ENCODE measurements at regions not wholly inside any gene's neighbourhood (a gene's known extent, or its start where the extent isn't known, plus 50 kb on each side); places are given as distances from the start of the nearest gene placed in this dataset.

GRCh38 chr9:79166005-79166404 lies 405.8 kb upstream of the TLE4 start:
- H3K4me1 ChIP-seq (ENCODE audit: control insufficient read depth, insufficient read depth, low read length): no peaks in the 10 kb centered on the region
- no peaks in the 10 kb centered on the region for H3K36me3 ChIP-seq (ENCODE audit: control insufficient read depth, insufficient read depth, low read length)
- H3K27me3 ChIP-seq (ENCODE audit: control insufficient read depth, insufficient read depth, low read length): no peaks in the 10 kb centered on the region
- no peak for DNase-seq
- no peaks in the 10 kb centered on the region for H3K9me3 ChIP-seq (ENCODE audit: control insufficient read depth, low read depth, low read length)
- no peak overlapping the region for H3K4me3 ChIP-seq (ENCODE audit: low read length)
- no peak overlapping the region for H3K27ac ChIP-seq (ENCODE audit: low read length)
- WGBS (ENCODE audit: insufficient coverage, low lambda C conversion rate): 0% methylated on average over 1 of the region's 3 CpGs

- no peaks in the 10 kb centered on the region for H3K36me3 ChIP-seq (ENCODE audit: control insufficient read depth, insufficient read depth, low read length)
- 100% methylated on average over 1 of the region's 1 CpG for WGBS (ENCODE audit: insufficient coverage, low lambda C conversion rate)
- no peak overlapping the region for H3K4me3 ChIP-seq (ENCODE audit: low read length)
- H3K27ac ChIP-seq (ENCODE audit: low read length): no peak overlapping the region
- no peaks in the 10 kb centered on the region for H3K27me3 ChIP-seq (ENCODE audit: control insufficient read depth, insufficient read depth, low read length)
- DNase-seq: no peak
- no peaks in the 10 kb centered on the region for H3K9me3 ChIP-seq (ENCODE audit: control insufficient read depth, low read depth, low read length)
- H3K4me1 ChIP-seq (ENCODE audit: control insufficient read depth, insufficient read depth, low read length): no peaks in the 10 kb centered on the region
These were observed 401.1 kb upstream of the TLE4 start for GRCh38 chr9:79170643-79171042.

GRCh38 chr9:79173932-79174331 lies 397.8 kb upstream of the TLE4 start:
- no peaks in the 10 kb centered on the region for H3K9me3 ChIP-seq (ENCODE audit: control insufficient read depth, low read depth, low read length)
- H3K27me3 ChIP-seq (ENCODE audit: control insufficient read depth, insufficient read depth, low read length): no peaks in the 10 kb centered on the region
- H3K36me3 ChIP-seq (ENCODE audit: control insufficient read depth, insufficient read depth, low read length): no peaks in the 10 kb centered on the region
- no peak overlapping the region for H3K4me3 ChIP-seq (ENCODE audit: low read length)
- H3K4me1 ChIP-seq (ENCODE audit: control insufficient read depth, insufficient read depth, low read length): no peaks in the 10 kb centered on the region
- no peak overlapping the region for H3K27ac ChIP-seq (ENCODE audit: low read length)
- DNase-seq: no peak
- WGBS (ENCODE audit: insufficient coverage, low lambda C conversion rate): no CpG with 5 or more reads among the region's 3 CpGs

GRCh38 chr9:79176014-79176697 lies 395.6 kb upstream of the TLE4 start:
- DNase-seq: no peak
- Histone ChIP-seq H3K27ac (ENCODE audit: low read length) (no peak overlapping the region), H3K27me3 (ENCODE audit: control insufficient read depth, insufficient read depth, low read length) (no peaks in the 10 kb centered on the region), H3K36me3 (ENCODE audit: control insufficient read depth, insufficient read depth, low read length) (no peaks in the 10 kb centered on the region), H3K9me3 (ENCODE audit: control insufficient read depth, low read depth, low read length) (no peaks in the 10 kb centered on the region), H3K4me1 (ENCODE audit: control insufficient read depth, insufficient read depth, low read length) (no peaks in the 10 kb centered on the region), H3K4me3 (ENCODE audit: low read length) (no peak overlapping the region)
- WGBS (ENCODE audit: insufficient coverage, low lambda C conversion rate): 27% methylated on average over 3 of the region's 4 CpGs

- WGBS (ENCODE audit: insufficient coverage, low lambda C conversion rate): no CpG with 5 or more reads among the region's 2 CpGs
- DNase-seq: no peak
- H3K4me1 ChIP-seq (ENCODE audit: control insufficient read depth, insufficient read depth, low read length): no peaks in the 10 kb centered on the region
- H3K36me3 ChIP-seq (ENCODE audit: control insufficient read depth, insufficient read depth, low read length): no peaks in the 10 kb centered on the region
- H3K4me3 ChIP-seq (ENCODE audit: low read length): no peak overlapping the region
- H3K27ac ChIP-seq (ENCODE audit: low read length): no peak overlapping the region
- no peaks in the 10 kb centered on the region for H3K27me3 ChIP-seq (ENCODE audit: control insufficient read depth, insufficient read depth, low read length)
- no peaks in the 10 kb centered on the region for H3K9me3 ChIP-seq (ENCODE audit: control insufficient read depth, low read depth, low read length)
These were observed 386.9 kb upstream of the TLE4 start for GRCh38 chr9:79184831-79185230.

GRCh38 chr9:79185866-79186265 lies 385.9 kb upstream of the TLE4 start:
- DNase-seq: no peak
- Histone ChIP-seq H3K27ac (ENCODE audit: low read length) (no peak overlapping the region), H3K36me3 (ENCODE audit: control insufficient read depth, insufficient read depth, low read length) (no peaks in the 10 kb centered on the region), H3K4me1 (ENCODE audit: control insufficient read depth, insufficient read depth, low read length) (no peaks in the 10 kb centered on the region), H3K9me3 (ENCODE audit: control insufficient read depth, low read depth, low read length) (no peaks in the 10 kb centered on the region), H3K4me3 (ENCODE audit: low read length) (no peak overlapping the region), H3K27me3 (ENCODE audit: control insufficient read depth, insufficient read depth, low read length) (no peaks in the 10 kb centered on the region)

- no peak for DNase-seq
- Histone ChIP-seq H3K4me1 (ENCODE audit: control insufficient read depth, insufficient read depth, low read length) (no peaks in the 10 kb centered on the region), H3K9me3 (ENCODE audit: control insufficient read depth, low read depth, low read length) (no peaks in the 10 kb centered on the region), H3K4me3 (ENCODE audit: low read length) (no peak overlapping the region), H3K27me3 (ENCODE audit: control insufficient read depth, insufficient read depth, low read length) (no peaks in the 10 kb centered on the region), H3K27ac (ENCODE audit: low read length) (no peak overlapping the region), H3K36me3 (ENCODE audit: control insufficient read depth, insufficient read depth, low read length) (no peaks in the 10 kb centered on the region)
- WGBS (ENCODE audit: insufficient coverage, low lambda C conversion rate): 50% methylated on average over 1 of the region's 3 CpGs
These were observed 382.2 kb upstream of the TLE4 start for GRCh38 chr9:79189511-79189924.

- no peaks in the 10 kb centered on the region for H3K27me3 ChIP-seq (ENCODE audit: control insufficient read depth, insufficient read depth, low read length)
- H3K4me1 ChIP-seq (ENCODE audit: control insufficient read depth, insufficient read depth, low read length): no peaks in the 10 kb centered on the region
- H3K9me3 ChIP-seq (ENCODE audit: control insufficient read depth, low read depth, low read length): no peaks in the 10 kb centered on the region
- no peak overlapping the region for H3K4me3 ChIP-seq (ENCODE audit: low read length)
- no peak overlapping the region for H3K27ac ChIP-seq (ENCODE audit: low read length)
- 100% methylated on average over 1 of the region's 3 CpGs for WGBS (ENCODE audit: insufficient coverage, low lambda C conversion rate)
- no peaks in the 10 kb centered on the region for H3K36me3 ChIP-seq (ENCODE audit: control insufficient read depth, insufficient read depth, low read length)
- no peak for DNase-seq
These were observed 378.8 kb upstream of the TLE4 start for GRCh38 chr9:79193001-79193400.

- H3K27me3 ChIP-seq (ENCODE audit: control insufficient read depth, insufficient read depth, low read length): no peaks in the 10 kb centered on the region
- no peak overlapping the region for H3K4me3 ChIP-seq (ENCODE audit: low read length)
- no peak for DNase-seq
- no peak overlapping the region for H3K27ac ChIP-seq (ENCODE audit: low read length)
- H3K9me3 ChIP-seq (ENCODE audit: control insufficient read depth, low read depth, low read length): no peaks in the 10 kb centered on the region
- no peaks in the 10 kb centered on the region for H3K4me1 ChIP-seq (ENCODE audit: control insufficient read depth, insufficient read depth, low read length)
- no peaks in the 10 kb centered on the region for H3K36me3 ChIP-seq (ENCODE audit: control insufficient read depth, insufficient read depth, low read length)
- 90% methylated on average over 4 of the region's 36 CpGs for WGBS (ENCODE audit: insufficient coverage, low lambda C conversion rate)
These were observed 378.1 kb upstream of the TLE4 start for GRCh38 chr9:79193501-79194223.

- DNase-seq: no peak
- H3K4me3 ChIP-seq (ENCODE audit: low read length): no peak overlapping the region
- H3K27me3 ChIP-seq (ENCODE audit: control insufficient read depth, insufficient read depth, low read length): no peaks in the 10 kb centered on the region
- no peaks in the 10 kb centered on the region for H3K9me3 ChIP-seq (ENCODE audit: control insufficient read depth, low read depth, low read length)
- H3K4me1 ChIP-seq (ENCODE audit: control insufficient read depth, insufficient read depth, low read length): no peaks in the 10 kb centered on the region
- no peak overlapping the region for H3K27ac ChIP-seq (ENCODE audit: low read length)
- no peaks in the 10 kb centered on the region for H3K36me3 ChIP-seq (ENCODE audit: control insufficient read depth, insufficient read depth, low read length)
These were observed 375.9 kb upstream of the TLE4 start for GRCh38 chr9:79195879-79196278.

GRCh38 chr9:79196606-79197005 lies 375.2 kb upstream of the TLE4 start:
- no peaks in the 10 kb centered on the region for H3K4me1 ChIP-seq (ENCODE audit: control insufficient read depth, insufficient read depth, low read length)
- no CpG with 5 or more reads among the region's 1 CpG for WGBS (ENCODE audit: insufficient coverage, low lambda C conversion rate)
- H3K27me3 ChIP-seq (ENCODE audit: control insufficient read depth, insufficient read depth, low read length): no peaks in the 10 kb centered on the region
- H3K36me3 ChIP-seq (ENCODE audit: control insufficient read depth, insufficient read depth, low read length): no peaks in the 10 kb centered on the region
- no peak overlapping the region for H3K27ac ChIP-seq (ENCODE audit: low read length)
- H3K4me3 ChIP-seq (ENCODE audit: low read length): no peak overlapping the region
- no peaks in the 10 kb centered on the region for H3K9me3 ChIP-seq (ENCODE audit: control insufficient read depth, low read depth, low read length)
- DNase-seq: no peak

Measured in large intestine (tissue), 3 donors.